Endothelial cell of umbilical vein (primary cell): ENCODE measurements at regions not wholly inside any gene's neighbourhood (a gene's known extent, or its start where the extent isn't known, plus 50 kb on each side); places are given as distances from the start of the nearest gene placed in this dataset.

Experiments
- BruUV-seq: library from RNA; stranded (reverse); fragments of 400-500 nt; replicated peaks from 2 replicates; lab custom pipeline; 2021; lab: Mats Ljungman, UMichigan
- CTCF ChIA-PET: fragments of 300-600, 350-600 bp; sonication (Branson Sonifier 250); formaldehyde crosslinking; loops from one replicate; lab custom pipeline; 2021; ENCODE audit warnings: antibody characterized with exemption, inconsistent platforms; lab: Charles Lee
- POLR2A ChIA-PET: fragments of 300-600, 350-600 bp; sonication (Branson Sonifier 250); formaldehyde crosslinking; loops from one replicate; lab custom pipeline; 2021; ENCODE audit warnings: antibody characterized with exemption, inconsistent platforms; lab: Charles Lee
- DNase-seq: peaks from one replicate; pipeline ENCODE4 v3.0.0-alpha.2; 2011; ENCODE audit warnings: low read depth, low spot score
- FAIRE-seq: peaks from 2 replicates; lab custom pipeline; 2011; peaks lifted over from hg19 to GRCh38; lab: Jason Lieb, UNC
- H2AFZ ChIP-seq: 2 replicates; pipeline ENCODE4 v1.6.0; 2012; ENCODE audit warnings: low read depth, low read length, control low read depth, inconsistent platforms
- H3K27ac ChIP-seq: 2 replicates; pipeline ENCODE4 v1.5.1; 2011; ENCODE audit warnings: low read depth, mild to moderate bottlenecking, control low read depth, low read length, moderate library complexity; ENCODE audit not compliant: insufficient read depth
- H3K27me3 ChIP-seq, 2 experiments: 2 replicates each; pipeline versions ENCODE4 v1.6.0 to v1.6.1; 2011; ENCODE audit warnings: low read length in 2 of 2, mixed read lengths in 1 of 2; ENCODE audit not compliant: control insufficient read depth in 2 of 2, insufficient read depth in 2 of 2
- H3K36me3 ChIP-seq, 2 experiments: 2 replicates in 1 of 2; 3 replicates in 1 of 2; pipeline ENCODE4 v1.5.1; 2011; ENCODE audit warnings: low read length in 2 of 2, mild to moderate bottlenecking in 1 of 2, moderate library complexity in 1 of 2; ENCODE audit not compliant: control insufficient read depth in 2 of 2, insufficient read depth in 2 of 2; ENCODE audit errors: extremely low read depth in 1 of 2
- H3K4me1 ChIP-seq: 3 replicates; pipeline ENCODE4 v1.5.1; 2011; ENCODE audit warnings: mild to moderate bottlenecking, low read length; ENCODE audit not compliant: control insufficient read depth, insufficient read depth; ENCODE audit errors: extremely low read depth
- H3K4me2 ChIP-seq: 2 replicates; pipeline ENCODE4 v1.6.1; 2011; ENCODE audit warnings: low read length, control low read depth, mixed read lengths; ENCODE audit not compliant: insufficient read depth
- H3K4me3 ChIP-seq, 3 experiments: fragments of 200-600 bp in 1 of 3; sonication (generic), shearing (Covaris generic) in 1 of 3; replicated peaks in 1 of 3; 2 replicates each; pipeline ENCODE4 v1.5.1; 2011 to 2016; ENCODE audit warnings: control low read depth in 3 of 3, low read length in 3 of 3, mild to moderate bottlenecking in 2 of 3, inconsistent platforms in 1 of 3, low read depth in 1 of 3, moderate library complexity in 1 of 3; ENCODE audit not compliant: insufficient read depth in 1 of 3
- H3K79me2 ChIP-seq: 2 replicates; pipeline ENCODE4 v1.6.0; 2012; ENCODE audit warnings: low read length, inconsistent platforms; ENCODE audit not compliant: control insufficient read depth, insufficient read depth
- H3K9ac ChIP-seq: replicated peaks from 2 replicates; pipeline ENCODE3; 2011; ENCODE audit warnings: low read length, control low read depth; ENCODE audit not compliant: insufficient read depth; ENCODE audit errors: extremely low read depth
- H3K9me1 ChIP-seq: replicated peaks from 3 replicates; pipeline ENCODE4 v1.6.0; 2011; ENCODE audit warnings: mild to moderate bottlenecking, low read length; ENCODE audit not compliant: control insufficient read depth, insufficient read depth; ENCODE audit errors: extremely low read depth
- H3K9me3 ChIP-seq: replicated peaks from 2 replicates; pipeline ENCODE4 v1.5.1; 2012; ENCODE audit warnings: low read length, inconsistent platforms; ENCODE audit not compliant: control insufficient read depth, insufficient read depth
- H4K20me1 ChIP-seq: replicated peaks from 2 replicates; pipeline ENCODE3; 2011; ENCODE audit warnings: mild to moderate bottlenecking, low read length; ENCODE audit not compliant: control insufficient read depth, insufficient read depth; ENCODE audit errors: extremely low read depth
- EZH2 ChIP-seq: IDR thresholded peaks from 2 replicates; pipeline ENCODE4 v1.6.1; 2012; ENCODE audit warnings: borderline replicate concordance, low read depth, mild to moderate bottlenecking, moderate library complexity, low read length, inconsistent platforms; ENCODE audit not compliant: severe bottlenecking
- FOS ChIP-seq: IDR thresholded peaks from 2 replicates; pipeline ENCODE4 v1.6.1; 2011; ENCODE audit warnings: mild to moderate bottlenecking, low read length, moderate library complexity, borderline replicate concordance; ENCODE audit not compliant: insufficient read depth
- GATA2 ChIP-seq: IDR thresholded peaks from 2 replicates; pipeline ENCODE4 v1.7.0; 2011; ENCODE audit warnings: low read depth, mild to moderate bottlenecking, moderate library complexity, mixed read lengths, low read length; ENCODE audit not compliant: insufficient read length, insufficient read depth
- JUN ChIP-seq: IDR thresholded peaks from 2 replicates; pipeline ENCODE4 v1.6.1; 2011; ENCODE audit warnings: borderline replicate concordance, low read depth; ENCODE audit not compliant: insufficient read length, insufficient read depth
- MAX ChIP-seq: IDR thresholded peaks from 2 replicates; pipeline ENCODE4 v1.6.1; 2011; ENCODE audit not compliant: insufficient read depth, insufficient read length
- MYC ChIP-seq: IDR thresholded peaks from one replicate; pipeline ENCODE4 v1.6.1; 2011; ENCODE audit warnings: mild to moderate bottlenecking, low read depth, low read length
- POLR2A ChIP-seq: IDR thresholded peaks from 2 replicates; pipeline ENCODE4 v1.6.1; 2012; ENCODE audit warnings: low read depth, mild to moderate bottlenecking, control low read depth, low read length
- POLR2AphosphoS5 ChIP-seq: IDR thresholded peaks from 2 replicates; pipeline ENCODE4 v1.6.1; 2012; ENCODE audit warnings: low read depth, mild to moderate bottlenecking, control low read depth, low read length, moderate library complexity; ENCODE audit not compliant: insufficient read depth
- dilution Hi-C: fragments of 300-500 bp; cut with MboI; formaldehyde crosslinking; loops from one replicate; pipeline ENCODE4 v1.15.0; 2019; ENCODE audit warnings: low sequenced_read_pairs; ENCODE audit not compliant: extremely low pct_ligation_motif_present
- intact Hi-C: fragments of 100-400 bp; cut with micrococcal nuclease; formaldehyde crosslinking; loops from one replicate; pipeline ENCODE4 v1.10.0; 2022
- TF ChIP-seq, protein P1 (sequence below), 2 donors: IDR thresholded peaks; 1 replicate in 1 of 2; 2 replicates in 1 of 2; pipeline ENCODE4 v1.5.1; 2011; ENCODE audit warnings: low read length in 2 of 2, mild to moderate bottlenecking in 2 of 2, moderate library complexity in 2 of 2, control low read depth in 1 of 2, inconsistent platforms in 1 of 2, low read depth in 1 of 2; ENCODE audit not compliant: insufficient read depth in 1 of 2; ENCODE audit errors: extremely low read depth in 1 of 2

- Histone ChIP-seq H3K36me3 (no peaks in the 10 kb centered on the region), H3K4me3 (no peak overlapping the region), H3K9ac (no peak overlapping the region), H3K9me3 (peaks cover 2% of the 10 kb centered on the region), H3K27me3 (no peaks in the 10 kb centered on the region), H3K79me2 (no peaks in the 10 kb centered on the region), H3K4me2 (no peak overlapping the region), H3K9me1 (no peaks in the 10 kb centered on the region), H3K4me1 (no peaks in the 10 kb centered on the region), H3K27ac (no peak overlapping the region), H4K20me1 (no peaks in the 10 kb centered on the region), H2AFZ (no peak overlapping the region)
- FAIRE-seq (no peak), DNase-seq (no peak)
- TF ChIP-seq, protein P1, sequence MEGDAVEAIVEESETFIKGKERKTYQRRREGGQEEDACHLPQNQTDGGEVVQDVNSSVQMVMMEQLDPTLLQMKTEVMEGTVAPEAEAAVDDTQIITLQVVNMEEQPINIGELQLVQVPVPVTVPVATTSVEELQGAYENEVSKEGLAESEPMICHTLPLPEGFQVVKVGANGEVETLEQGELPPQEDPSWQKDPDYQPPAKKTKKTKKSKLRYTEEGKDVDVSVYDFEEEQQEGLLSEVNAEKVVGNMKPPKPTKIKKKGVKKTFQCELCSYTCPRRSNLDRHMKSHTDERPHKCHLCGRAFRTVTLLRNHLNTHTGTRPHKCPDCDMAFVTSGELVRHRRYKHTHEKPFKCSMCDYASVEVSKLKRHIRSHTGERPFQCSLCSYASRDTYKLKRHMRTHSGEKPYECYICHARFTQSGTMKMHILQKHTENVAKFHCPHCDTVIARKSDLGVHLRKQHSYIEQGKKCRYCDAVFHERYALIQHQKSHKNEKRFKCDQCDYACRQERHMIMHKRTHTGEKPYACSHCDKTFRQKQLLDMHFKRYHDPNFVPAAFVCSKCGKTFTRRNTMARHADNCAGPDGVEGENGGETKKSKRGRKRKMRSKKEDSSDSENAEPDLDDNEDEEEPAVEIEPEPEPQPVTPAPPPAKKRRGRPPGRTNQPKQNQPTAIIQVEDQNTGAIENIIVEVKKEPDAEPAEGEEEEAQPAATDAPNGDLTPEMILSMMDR (IDR thresholded peaks at IDR 0.05; ENCODE audit: extremely low read depth in 1 of 2, insufficient read depth in 1 of 2, low read depth in 1 of 2, low read length in 2 of 2), result no peak
- no peak for TF ChIP-seq JUN
- no peak for TF ChIP-seq MAX
- no peak for TF ChIP-seq POLR2AphosphoS5
- no peak for TF ChIP-seq EZH2
- TF ChIP-seq POLR2A, result no peak
- no peak for TF ChIP-seq MYC
- TF ChIP-seq GATA2, result no peak
- no peak for TF ChIP-seq FOS
- dilution Hi-C loops, result no loop called here
- POLR2A ChIA-PET, result no interaction called here
- CTCF ChIA-PET, result no interaction called here
- intact Hi-C loops, result no loop called here
- BruUV-seq, result no TSS peak
Measured at GRCh38 chr10:85204814-85205213, 876.4 kb downstream of the CCSER2 start.
